ENCODE measurements at regions not wholly inside any gene's neighbourhood (a gene's known extent, or its start where the extent isn't known, plus 50 kb on each side); places are given as distances from the start of the nearest gene placed in this dataset.
"Not testable (repeated sequence)": the region's sequence is repeated elsewhere in the genome, so short reads cannot be mapped to it uniquely, and the experiment has no call there.

DNA sequence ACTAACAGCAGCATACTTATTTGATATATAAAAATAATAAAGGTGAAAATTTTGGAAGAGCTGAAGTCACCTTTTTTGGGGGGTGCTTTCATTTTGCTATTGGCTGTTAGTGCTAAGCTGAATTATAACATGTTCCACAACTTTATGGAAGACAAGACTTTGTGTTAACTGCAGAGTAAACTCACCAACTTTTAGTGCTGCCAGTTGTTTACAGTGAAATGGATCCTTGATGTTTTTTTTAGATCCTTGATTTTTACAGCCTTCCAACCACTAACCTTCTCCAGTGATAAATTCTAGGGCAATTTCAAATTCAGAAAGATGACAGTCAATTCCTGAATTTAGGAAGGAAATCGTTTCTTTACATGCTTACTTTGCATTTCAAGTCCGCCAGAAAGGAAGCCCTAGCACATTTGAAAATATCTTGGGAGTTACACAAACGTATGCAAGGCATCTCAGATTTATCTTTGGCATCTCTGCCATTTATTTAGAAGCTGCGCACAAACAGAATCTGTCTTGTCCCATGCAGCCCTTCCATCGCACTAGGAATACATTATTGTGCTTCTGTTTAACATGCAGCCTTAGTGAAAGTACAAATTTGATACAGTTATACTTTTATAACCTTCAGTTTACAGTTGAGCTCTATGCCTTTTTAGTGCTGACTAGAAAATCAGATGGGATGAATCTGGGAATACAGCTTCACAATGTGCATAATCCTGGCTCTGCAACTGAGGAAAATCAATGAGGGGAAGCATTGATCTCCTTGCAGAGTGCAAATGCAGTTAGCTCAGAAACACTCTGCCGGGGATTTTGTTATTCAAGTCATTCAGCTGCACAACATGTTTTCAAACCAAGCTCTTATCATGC lies 142.4 kb upstream of the ZNF608 start:
- Histone ChIP-seq H3K27ac (ENCODE audit: low read depth, low read length) (peak overlapping the region; percentile 37), H3K9me3 (ENCODE audit: control insufficient read depth, insufficient read depth, low read length) (no peaks in the 10 kb centered on the region), H3K36me3 (ENCODE audit: control insufficient read depth, insufficient read depth, low read length) (no peaks in the 10 kb centered on the region), H3K27me3 (ENCODE audit: control insufficient read depth, insufficient read depth, low read length) (no peaks in the 10 kb centered on the region), H3K4me3 (ENCODE audit: low read depth, low read length) (no peak overlapping the region), H3K4me1 (ENCODE audit: control insufficient read depth, insufficient read depth, low read length) (peaks cover 3% of the 10 kb centered on the region)
- peak in 2 of 6 donors; percentile 76 to 86 for DNase-seq (ENCODE audit: low read depth in 4 of 6, low spot score in 6 of 6)
- WGBS (ENCODE audit: insufficient coverage): 18% methylated on average over 3 of the region's 6 CpGs

DNA sequence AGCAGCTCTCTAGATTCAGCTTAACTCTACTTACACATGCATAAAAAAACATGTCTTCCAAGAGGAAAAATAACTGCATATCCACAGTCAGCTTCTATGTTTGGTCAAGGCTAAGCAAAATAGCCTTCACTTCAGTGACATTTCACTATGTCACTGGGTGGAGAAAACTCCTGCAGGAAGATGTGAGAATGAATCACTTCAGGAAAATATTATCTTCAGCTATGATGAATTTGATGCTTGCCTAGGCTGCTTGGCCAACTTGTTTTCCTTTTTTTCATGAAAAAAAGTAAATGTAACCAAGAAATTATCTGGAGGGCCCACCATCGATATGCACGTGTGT lies 143.0 kb upstream of the ZNF608 start:
- no peaks in the 10 kb centered on the region for H3K9me3 ChIP-seq (ENCODE audit: control insufficient read depth, insufficient read depth, low read length)
- peaks cover 3% of the 10 kb centered on the region for H3K4me1 ChIP-seq (ENCODE audit: control insufficient read depth, insufficient read depth, low read length)
- no CpG with 5 or more reads among the region's 2 CpGs for WGBS (ENCODE audit: insufficient coverage)
- no peak for DNase-seq (ENCODE audit: low read depth in 4 of 6, low spot score in 6 of 6)
- H3K27ac ChIP-seq (ENCODE audit: low read depth, low read length): no peak overlapping the region
- no peaks in the 10 kb centered on the region for H3K36me3 ChIP-seq (ENCODE audit: control insufficient read depth, insufficient read depth, low read length)
- no peak overlapping the region for H3K4me3 ChIP-seq (ENCODE audit: low read depth, low read length)
- no peaks in the 10 kb centered on the region for H3K27me3 ChIP-seq (ENCODE audit: control insufficient read depth, insufficient read depth, low read length)

DNA sequence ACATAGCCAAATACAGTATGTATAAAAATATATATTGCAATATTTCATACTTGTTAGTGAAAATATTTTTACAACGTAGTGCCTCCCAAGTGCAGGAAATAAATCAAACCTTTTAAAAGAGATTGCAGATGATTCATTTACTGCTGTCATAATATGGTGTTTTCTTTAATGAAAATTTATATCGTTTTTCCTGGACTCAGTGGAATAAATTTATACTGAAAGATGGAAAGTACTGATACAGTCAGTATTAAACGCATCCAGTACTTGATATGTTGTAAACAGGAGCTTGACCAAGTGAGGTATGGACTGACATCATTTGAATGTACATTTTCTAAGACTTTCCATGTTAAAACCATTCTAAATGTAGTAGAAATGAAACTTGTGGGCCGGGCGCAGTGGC lies 143.4 kb upstream of the ZNF608 start:
- H3K27me3 ChIP-seq (ENCODE audit: control insufficient read depth, insufficient read depth, low read length): no peaks in the 10 kb centered on the region
- H3K4me1 ChIP-seq (ENCODE audit: control insufficient read depth, insufficient read depth, low read length): peaks cover 3% of the 10 kb centered on the region
- no peaks in the 10 kb centered on the region for H3K36me3 ChIP-seq (ENCODE audit: control insufficient read depth, insufficient read depth, low read length)
- no peak overlapping the region for H3K27ac ChIP-seq (ENCODE audit: low read depth, low read length)
- no peak for DNase-seq (ENCODE audit: low read depth in 4 of 6, low spot score in 6 of 6)
- H3K4me3 ChIP-seq (ENCODE audit: low read depth, low read length): no peak overlapping the region
- no CpG with 5 or more reads among the region's 5 CpGs for WGBS (ENCODE audit: insufficient coverage)
- H3K9me3 ChIP-seq (ENCODE audit: control insufficient read depth, insufficient read depth, low read length): no peaks in the 10 kb centered on the region

DNA sequence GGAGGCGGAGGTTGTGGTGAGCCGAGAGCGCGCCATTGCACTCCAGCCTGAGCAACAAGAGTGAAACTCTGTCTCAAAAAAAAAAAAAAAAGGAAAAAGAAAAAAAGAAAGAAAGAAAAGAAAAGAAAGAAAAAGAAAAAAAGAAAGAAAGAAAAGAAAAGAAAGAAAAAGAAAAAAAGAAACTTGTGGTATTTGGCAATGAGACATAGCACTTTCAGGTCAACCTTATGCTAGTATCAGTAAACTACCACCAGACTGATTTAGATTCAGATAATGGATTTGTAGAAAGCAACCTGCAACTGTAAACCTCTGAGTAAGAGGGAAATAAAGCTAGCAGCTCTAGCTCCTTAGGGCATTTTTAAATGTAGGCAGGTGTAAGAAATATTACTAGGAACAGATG lies 144.0 kb upstream of the ZNF608 start:
- H3K36me3 ChIP-seq (ENCODE audit: control insufficient read depth, insufficient read depth, low read length); H3K9me3 ChIP-seq (ENCODE audit: control insufficient read depth, insufficient read depth, low read length); H3K4me3 ChIP-seq (ENCODE audit: low read depth, low read length); H3K27me3 ChIP-seq (ENCODE audit: control insufficient read depth, insufficient read depth, low read length); H3K27ac ChIP-seq (ENCODE audit: low read depth, low read length); DNase-seq (ENCODE audit: low read depth in 4 of 6, low spot score in 6 of 6); H3K4me1 ChIP-seq (ENCODE audit: control insufficient read depth, insufficient read depth, low read length): not testable (repeated sequence)
- WGBS (ENCODE audit: insufficient coverage): 100% methylated on average over 1 of the region's 4 CpGs

DNA sequence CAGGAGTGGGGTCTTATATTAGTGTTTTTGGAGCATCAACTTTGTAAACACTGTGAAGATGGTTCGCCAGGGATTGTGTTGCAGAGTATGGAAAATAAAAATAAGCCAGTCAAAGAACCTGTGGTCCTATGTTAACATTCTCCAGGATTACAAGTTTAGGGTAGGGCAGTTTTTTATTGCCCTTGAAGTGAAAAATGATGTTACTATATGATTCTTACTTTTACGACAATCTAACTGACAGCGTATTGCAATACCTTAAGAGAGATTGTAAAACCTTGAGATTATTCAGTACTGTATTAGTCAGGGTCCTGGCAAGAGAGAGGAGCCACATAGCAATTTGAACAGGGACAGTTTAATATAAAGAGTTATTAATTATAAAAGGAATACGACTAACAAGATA lies 144.7 kb upstream of the ZNF608 start:
- Histone ChIP-seq H3K27ac (ENCODE audit: low read depth, low read length) (no peak overlapping the region), H3K4me3 (ENCODE audit: low read depth, low read length) (no peak overlapping the region), H3K27me3 (ENCODE audit: control insufficient read depth, insufficient read depth, low read length) (no peaks in the 10 kb centered on the region), H3K9me3 (ENCODE audit: control insufficient read depth, insufficient read depth, low read length) (no peaks in the 10 kb centered on the region), H3K4me1 (ENCODE audit: control insufficient read depth, insufficient read depth, low read length) (peaks cover 3% of the 10 kb centered on the region), H3K36me3 (ENCODE audit: control insufficient read depth, insufficient read depth, low read length) (no peaks in the 10 kb centered on the region)
- DNase-seq (ENCODE audit: low read depth in 4 of 6, low spot score in 6 of 6): no peak
- no CpG with 5 or more reads among the region's 4 CpGs for WGBS (ENCODE audit: insufficient coverage)

DNA sequence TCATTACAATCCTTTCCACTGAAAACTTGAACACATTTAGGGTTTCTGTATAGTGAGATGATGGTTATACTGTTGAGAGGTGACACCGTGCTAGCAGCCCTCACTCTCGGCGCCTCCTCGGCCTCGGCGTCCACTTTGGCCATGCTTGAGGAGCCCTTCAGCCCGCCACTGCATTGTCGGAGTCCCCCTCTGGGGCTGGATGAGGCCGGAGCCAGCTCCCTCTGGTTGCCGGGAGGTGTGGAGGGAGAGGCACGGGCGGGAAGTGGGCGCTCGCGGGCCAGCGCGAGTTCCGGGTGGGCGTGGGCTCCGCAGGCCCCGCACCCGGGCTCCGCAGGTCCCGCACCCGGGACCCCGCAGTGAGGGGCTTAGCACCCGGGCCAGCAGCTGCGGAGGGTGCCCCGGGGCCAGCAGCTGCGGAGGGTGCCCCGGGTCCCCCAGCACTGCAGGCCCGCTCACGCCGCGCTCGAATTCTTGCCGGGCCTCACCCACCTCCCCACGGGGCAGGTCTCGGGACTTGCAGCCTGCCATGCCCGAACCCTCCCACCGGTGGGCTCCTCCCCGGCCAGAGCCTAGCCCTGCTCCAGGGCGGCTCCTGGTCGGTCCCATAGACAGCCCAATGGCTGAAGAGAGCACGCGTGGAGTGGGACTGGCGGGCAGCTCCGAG lies 145.9 kb upstream of the ZNF608 start:
- Histone ChIP-seq H3K4me3 (ENCODE audit: low read depth, low read length) (no peak overlapping the region), H3K36me3 (ENCODE audit: control insufficient read depth, insufficient read depth, low read length) (no peaks in the 10 kb centered on the region), H3K4me1 (ENCODE audit: control insufficient read depth, insufficient read depth, low read length) (peaks cover 3% of the 10 kb centered on the region), H3K27me3 (ENCODE audit: control insufficient read depth, insufficient read depth, low read length) (no peaks in the 10 kb centered on the region), H3K9me3 (ENCODE audit: control insufficient read depth, insufficient read depth, low read length) (no peaks in the 10 kb centered on the region), H3K27ac (ENCODE audit: low read depth, low read length) (no peak overlapping the region)
- DNase-seq (ENCODE audit: low read depth in 4 of 6, low spot score in 6 of 6): no peak
- 99% methylated on average over 46 of the region's 48 CpGs for WGBS (ENCODE audit: insufficient coverage)

DNA sequence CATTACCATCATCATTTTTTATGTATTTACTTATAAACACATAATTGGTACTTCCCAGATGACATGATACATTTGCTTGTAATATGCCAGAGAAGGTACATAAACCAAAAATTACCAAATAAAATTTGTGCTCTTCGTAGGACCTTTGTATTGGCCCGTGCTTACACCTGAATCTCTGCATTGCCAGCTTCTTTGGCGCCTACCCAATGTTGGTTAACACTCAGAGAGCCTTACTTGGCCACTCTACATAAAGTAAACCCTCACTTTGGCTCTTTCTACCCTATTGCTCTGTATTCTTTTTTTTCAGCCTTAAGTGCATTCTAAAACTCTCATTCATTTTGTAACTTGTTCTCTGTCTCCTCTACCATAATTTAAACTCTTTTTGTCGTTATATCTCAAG lies 148.1 kb upstream of the ZNF608 start:
- no peak overlapping the region for H3K4me3 ChIP-seq (ENCODE audit: low read depth, low read length)
- no peaks in the 10 kb centered on the region for H3K27me3 ChIP-seq (ENCODE audit: control insufficient read depth, insufficient read depth, low read length)
- no peaks in the 10 kb centered on the region for H3K9me3 ChIP-seq (ENCODE audit: control insufficient read depth, insufficient read depth, low read length)
- no peaks in the 10 kb centered on the region for H3K36me3 ChIP-seq (ENCODE audit: control insufficient read depth, insufficient read depth, low read length)
- WGBS (ENCODE audit: insufficient coverage): 85% methylated on average over 3 of the region's 4 CpGs
- no peak for DNase-seq (ENCODE audit: low read depth in 4 of 6, low spot score in 6 of 6)
- no peaks in the 10 kb centered on the region for H3K4me1 ChIP-seq (ENCODE audit: control insufficient read depth, insufficient read depth, low read length)
- H3K27ac ChIP-seq (ENCODE audit: low read depth, low read length): no peak overlapping the region

DNA sequence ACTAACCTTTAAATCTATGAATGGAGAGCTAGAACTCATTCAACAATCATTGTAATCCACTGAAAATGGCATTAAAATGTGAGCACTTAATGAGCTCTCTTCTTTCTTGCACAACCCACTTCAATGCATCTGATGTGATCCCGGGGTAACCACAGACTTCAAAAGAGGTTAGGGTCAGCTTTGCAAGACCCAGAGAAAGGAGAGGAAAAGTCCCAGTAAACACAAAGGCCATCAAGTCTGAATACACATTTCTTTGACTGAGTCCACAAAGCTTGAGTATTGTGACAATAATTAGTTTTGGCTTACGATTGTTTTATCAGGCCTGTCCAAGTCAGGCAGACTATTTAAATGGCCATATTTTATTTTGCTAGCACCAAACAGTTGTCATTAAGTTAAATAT lies 148.8 kb upstream of the ZNF608 start:
- Histone ChIP-seq H3K9me3 (ENCODE audit: control insufficient read depth, insufficient read depth, low read length) (no peaks in the 10 kb centered on the region), H3K36me3 (ENCODE audit: control insufficient read depth, insufficient read depth, low read length) (no peaks in the 10 kb centered on the region), H3K27ac (ENCODE audit: low read depth, low read length) (no peak overlapping the region), H3K4me1 (ENCODE audit: control insufficient read depth, insufficient read depth, low read length) (no peaks in the 10 kb centered on the region), H3K4me3 (ENCODE audit: low read depth, low read length) (no peak overlapping the region), H3K27me3 (ENCODE audit: control insufficient read depth, insufficient read depth, low read length) (no peaks in the 10 kb centered on the region)
- WGBS (ENCODE audit: insufficient coverage): 0% methylated on average over 1 of the region's 2 CpGs
- DNase-seq (ENCODE audit: low read depth in 4 of 6, low spot score in 6 of 6): no peak

DNA sequence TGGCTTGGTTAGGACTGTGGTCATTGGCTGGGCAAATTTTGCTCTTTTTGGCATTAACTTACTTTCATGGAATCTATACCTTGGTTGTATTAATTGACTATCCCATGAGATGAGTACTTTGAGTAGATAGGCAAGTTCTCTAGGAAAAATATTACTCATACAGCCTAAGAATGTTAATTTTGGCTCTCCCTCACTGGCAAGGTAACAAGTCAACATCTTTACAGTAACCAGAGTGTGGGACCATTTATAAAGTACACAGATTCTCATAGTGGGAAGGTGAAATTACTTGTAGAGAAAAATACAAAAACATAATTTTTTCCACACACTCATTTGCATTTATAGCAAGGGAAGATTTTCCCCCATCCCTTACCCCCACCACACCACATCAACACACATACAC lies 154.6 kb upstream of the ZNF608 start:
- H3K4me3 ChIP-seq (ENCODE audit: low read depth, low read length): no peak overlapping the region
- H3K27me3 ChIP-seq (ENCODE audit: control insufficient read depth, insufficient read depth, low read length): no peaks in the 10 kb centered on the region
- H3K4me1 ChIP-seq (ENCODE audit: control insufficient read depth, insufficient read depth, low read length): no peaks in the 10 kb centered on the region
- no peak for DNase-seq (ENCODE audit: low read depth in 4 of 6, low spot score in 6 of 6)
- no peak overlapping the region for H3K27ac ChIP-seq (ENCODE audit: low read depth, low read length)
- no peaks in the 10 kb centered on the region for H3K9me3 ChIP-seq (ENCODE audit: control insufficient read depth, insufficient read depth, low read length)
- H3K36me3 ChIP-seq (ENCODE audit: control insufficient read depth, insufficient read depth, low read length): no peaks in the 10 kb centered on the region
